Upper lobe of left lung (tissue), 6 donors: ENCODE measurements at regions not wholly inside any gene's neighbourhood (a gene's known extent, or its start where the extent isn't known, plus 50 kb on each side); places are given as distances from the start of the nearest gene placed in this dataset.

Source experiments
- ATAC-seq, 2 donors: fragments of 200-7000 bp; cut with Tn5 transposase; one replicate each; pipeline ENCODE4 v1.9.1; 2022; ENCODE audit warnings: mild to moderate bottlenecking in 2 of 2, moderate library complexity in 2 of 2; ENCODE audit not compliant: low FRiP score in 2 of 2
- DNase-seq, 2 donors: peaks; one replicate each; pipeline ENCODE4 v3.0.0-alpha.2; 2019 to 2020
- H3K27ac ChIP-seq, 4 donors: fragments of 200-600 bp; sonication (generic); one replicate each; pipeline ENCODE4 v1.5.1; 2016 to 2019
- H3K27me3 ChIP-seq, 4 donors: fragments of 200-600 bp; sonication (generic); one replicate each; pipeline ENCODE4 v1.5.1; 2017 to 2019
- H3K36me3 ChIP-seq, 4 donors: fragments of 200-600 bp; sonication (generic); one replicate each; pipeline ENCODE4 v1.5.1; 2016 to 2019
- H3K4me1 ChIP-seq, 4 donors: fragments of 200-600 bp; sonication (generic); one replicate each; pipeline ENCODE4 v1.5.1; 2018 to 2019
- H3K4me3 ChIP-seq, 4 donors: fragments of 200-600 bp; sonication (generic); one replicate each; pipeline ENCODE4 v1.5.1; 2017 to 2019; ENCODE audit warnings: mild to moderate bottlenecking in 2 of 4, moderate library complexity in 1 of 4
- H3K9me3 ChIP-seq, 4 donors: fragments of 200-600 bp; sonication (generic); one replicate each; pipeline ENCODE4 v1.5.1; 2018 to 2019
- EP300 ChIP-seq, 4 donors: sonication (generic); formaldehyde crosslinking; IDR thresholded peaks; one replicate each; pipeline ENCODE4 v1.5.1; 2017; ENCODE audit warnings: antibody characterized with exemption in 4 of 4, control low read depth in 2 of 4
- POLR2A ChIP-seq, 4 donors: fragments of 450-650 bp; IDR thresholded peaks; one replicate each; pipeline ENCODE4 v1.5.1; 2016 to 2017; ENCODE audit warnings: antibody characterized with exemption in 4 of 4, mild to moderate bottlenecking in 2 of 4
- POLR2AphosphoS5 ChIP-seq, 2 donors: sonication (generic); formaldehyde crosslinking; IDR thresholded peaks; one replicate each; pipeline ENCODE4 v1.5.1; 2017; ENCODE audit warnings: antibody characterized with exemption in 2 of 2
- WGBS, 2 donors: methylation state at CpG; one replicate each; pipeline ENCODE4 v1.1.5; 2017 to 2018; 5-methylcytosine and 5-hydroxymethylcytosine counted together
- TF ChIP-seq, protein P1 (sequence below), 6 experiments: fragments of 450-650 bp in 4 of 6; fragments of 200-600 bp in 2 of 6; sonication (generic) in 2 of 6; IDR thresholded peaks; one replicate each; pipeline ENCODE4 v1.5.1; 2016 to 2019; ENCODE audit warnings: antibody characterized with exemption in 6 of 6
- donor health status: DM: no; HTN: no; CAD: no; lungs with moderate emphysema.
- donor health status: DM: no; HTN: yes; CAD: no; lungs with severe emphysema.

DNA sequence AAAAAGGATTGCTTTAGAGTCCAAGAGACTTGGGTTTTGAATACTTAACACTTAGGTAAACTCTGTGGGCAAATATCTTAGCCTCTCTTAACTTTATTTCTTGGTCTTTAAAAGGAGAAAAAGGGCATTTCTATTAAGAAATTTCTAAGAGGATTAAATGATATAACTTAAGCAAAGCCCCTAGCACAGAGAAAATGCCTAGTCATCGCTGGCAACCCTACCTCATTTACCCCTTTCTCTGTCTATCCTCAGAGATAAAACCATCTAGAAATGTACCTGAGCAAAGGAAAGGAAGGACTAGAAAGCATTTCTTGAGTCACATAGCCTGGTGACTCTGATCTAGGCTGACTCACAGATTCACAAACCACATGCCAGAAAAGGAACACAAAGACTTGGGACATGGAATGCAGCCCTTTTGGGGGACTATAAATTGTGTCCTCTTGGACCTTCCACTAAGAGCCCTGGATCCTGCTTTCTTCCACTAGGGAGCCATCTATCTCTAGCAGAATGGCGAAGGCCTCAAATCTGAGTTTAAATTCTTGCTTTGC lies 120.6 kb downstream of the FOXD1 start:
- Histone ChIP-seq H3K36me3 (no peaks in the 10 kb centered on the region), H3K4me3 (no peak overlapping the region), H3K27me3 (no peaks in the 10 kb centered on the region), H3K9me3 (peaks cover 0 to 14% (median 6%) of the 10 kb centered on the region in 4 donors), H3K4me1 (no peaks in the 10 kb centered on the region), H3K27ac (no peak overlapping the region)
- 82 to 84% methylated on average over 2 of the region's 2 CpGs for WGBS, 2 donors
- ATAC-seq (no peak), DNase-seq (no peak)
- no peak for TF ChIP-seq POLR2A (IDR thresholded peaks at IDR 0.05)
- TF ChIP-seq POLR2AphosphoS5 (IDR thresholded peaks at IDR 0.05) = no peak
- no peak for TF ChIP-seq EP300 (IDR thresholded peaks at IDR 0.05)
- TF ChIP-seq, protein P1, sequence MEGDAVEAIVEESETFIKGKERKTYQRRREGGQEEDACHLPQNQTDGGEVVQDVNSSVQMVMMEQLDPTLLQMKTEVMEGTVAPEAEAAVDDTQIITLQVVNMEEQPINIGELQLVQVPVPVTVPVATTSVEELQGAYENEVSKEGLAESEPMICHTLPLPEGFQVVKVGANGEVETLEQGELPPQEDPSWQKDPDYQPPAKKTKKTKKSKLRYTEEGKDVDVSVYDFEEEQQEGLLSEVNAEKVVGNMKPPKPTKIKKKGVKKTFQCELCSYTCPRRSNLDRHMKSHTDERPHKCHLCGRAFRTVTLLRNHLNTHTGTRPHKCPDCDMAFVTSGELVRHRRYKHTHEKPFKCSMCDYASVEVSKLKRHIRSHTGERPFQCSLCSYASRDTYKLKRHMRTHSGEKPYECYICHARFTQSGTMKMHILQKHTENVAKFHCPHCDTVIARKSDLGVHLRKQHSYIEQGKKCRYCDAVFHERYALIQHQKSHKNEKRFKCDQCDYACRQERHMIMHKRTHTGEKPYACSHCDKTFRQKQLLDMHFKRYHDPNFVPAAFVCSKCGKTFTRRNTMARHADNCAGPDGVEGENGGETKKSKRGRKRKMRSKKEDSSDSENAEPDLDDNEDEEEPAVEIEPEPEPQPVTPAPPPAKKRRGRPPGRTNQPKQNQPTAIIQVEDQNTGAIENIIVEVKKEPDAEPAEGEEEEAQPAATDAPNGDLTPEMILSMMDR (IDR thresholded peaks at IDR 0.05) = no peak

DNA sequence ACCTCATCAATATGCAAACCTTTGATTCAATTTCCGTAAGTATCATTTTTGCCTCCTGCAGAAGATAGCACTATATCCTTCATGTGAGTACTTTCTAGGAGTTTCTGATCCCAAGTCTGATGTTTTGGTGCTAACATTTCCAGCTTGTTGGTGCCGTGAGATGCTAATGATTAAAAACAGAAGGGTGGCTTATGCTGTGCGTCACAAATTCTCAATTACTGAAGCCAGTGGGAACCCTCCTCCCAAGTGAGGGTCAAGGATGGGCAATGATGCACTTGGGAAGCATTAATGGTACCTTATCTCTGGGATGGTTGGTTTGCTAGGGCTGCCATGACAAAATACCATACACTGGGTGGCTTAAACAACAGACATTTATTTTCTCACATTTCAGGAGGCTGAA lies 123.0 kb downstream of the FOXD1 start:
- H3K27me3 ChIP-seq = no peaks in the 10 kb centered on the region
- 94 to 98% methylated on average over 3 of the region's 3 CpGs for WGBS, 2 donors
- H3K9me3 ChIP-seq = peaks cover 0 to 5% (median 2%) of the 10 kb centered on the region in 4 donors
- no peak for TF ChIP-seq EP300 (IDR thresholded peaks at IDR 0.05)
- TF ChIP-seq, protein P1 (IDR thresholded peaks at IDR 0.05) = no peak
- no peaks in the 10 kb centered on the region for H3K4me1 ChIP-seq
- no peak overlapping the region for H3K4me3 ChIP-seq
- no peak overlapping the region for H3K27ac ChIP-seq
- no peak for ATAC-seq
- no peak for DNase-seq
- no peaks in the 10 kb centered on the region for H3K36me3 ChIP-seq

DNA sequence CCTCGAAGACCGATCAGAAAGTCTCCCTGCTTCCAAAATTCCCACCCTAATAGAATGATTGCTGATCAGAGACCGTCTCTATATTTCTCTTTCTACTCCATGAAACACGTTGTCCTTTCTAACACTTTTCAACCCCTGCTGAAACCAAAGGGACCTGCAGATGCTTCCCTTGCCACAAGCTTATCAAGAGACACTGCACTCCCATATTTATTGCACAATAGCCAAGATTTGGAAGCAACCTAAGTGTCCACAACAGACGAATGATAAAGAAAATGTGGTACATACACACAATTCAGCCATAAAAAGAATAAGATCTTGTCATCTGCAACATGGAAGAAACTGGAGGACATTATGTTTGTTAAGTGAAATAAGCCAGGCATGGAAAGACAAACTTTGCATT lies 125.1 kb downstream of the FOXD1 start:
- no peaks in the 10 kb centered on the region for H3K27me3 ChIP-seq
- no peaks in the 10 kb centered on the region for H3K9me3 ChIP-seq
- no peak for ATAC-seq
- 71 to 79% methylated on average over 5 of the region's 5 CpGs for WGBS, 2 donors
- H3K4me3 ChIP-seq = no peak overlapping the region
- TF ChIP-seq, protein P1 (IDR thresholded peaks at IDR 0.05) = no peak
- no peak for TF ChIP-seq POLR2A (IDR thresholded peaks at IDR 0.05)
- TF ChIP-seq EP300 (IDR thresholded peaks at IDR 0.05) = no peak
- TF ChIP-seq POLR2AphosphoS5 (IDR thresholded peaks at IDR 0.05) = no peak
- no peak overlapping the region for H3K27ac ChIP-seq
- H3K36me3 ChIP-seq = no peaks in the 10 kb centered on the region
- H3K4me1 ChIP-seq = no peaks in the 10 kb centered on the region
- no peak for DNase-seq

DNA sequence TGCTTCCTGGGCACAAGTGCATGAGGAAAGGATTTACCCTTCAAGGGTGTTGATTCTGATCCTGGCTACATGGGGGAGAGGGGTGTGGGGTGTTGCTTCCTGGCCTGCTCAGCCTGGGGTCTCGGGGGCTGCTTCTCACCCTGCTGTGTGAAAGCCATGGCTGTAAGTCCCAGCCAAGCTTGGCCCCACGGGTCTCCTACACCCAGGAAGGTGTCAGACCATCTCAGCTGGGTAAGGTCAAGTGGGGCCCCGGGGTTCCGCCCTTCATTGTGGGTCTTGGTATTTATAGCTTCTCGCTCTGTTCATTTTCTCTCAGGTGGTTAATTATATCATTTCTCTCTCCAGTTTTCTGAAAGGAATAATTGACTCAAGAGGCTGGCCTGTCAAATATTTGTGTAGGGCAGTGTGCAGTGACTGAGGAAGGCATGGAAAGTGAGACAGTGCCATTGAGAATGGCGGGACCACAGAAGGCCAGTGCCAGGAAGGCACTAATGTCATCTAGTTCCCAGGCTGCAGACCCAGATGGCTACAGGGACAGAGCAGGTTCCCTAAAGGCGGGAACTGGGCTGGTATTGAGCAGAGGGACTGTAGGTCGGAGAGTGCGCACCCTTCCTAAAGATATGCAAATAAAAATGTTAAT lies 126.0 kb downstream of the FOXD1 start:
- no peak overlapping the region for H3K4me3 ChIP-seq
- no peaks in the 10 kb centered on the region for H3K27me3 ChIP-seq
- no peaks in the 10 kb centered on the region for H3K9me3 ChIP-seq
- TF ChIP-seq POLR2A (IDR thresholded peaks at IDR 0.05) = no peak
- no peak for TF ChIP-seq POLR2AphosphoS5 (IDR thresholded peaks at IDR 0.05)
- TF ChIP-seq, protein P1 (IDR thresholded peaks at IDR 0.05) = no peak
- no peak for TF ChIP-seq EP300 (IDR thresholded peaks at IDR 0.05)
- no peak for DNase-seq
- no peak overlapping the region for H3K27ac ChIP-seq
- WGBS, 2 donors = 78 to 81% methylated on average over 8 to 9 of the region's 9 CpGs
- no peaks in the 10 kb centered on the region for H3K36me3 ChIP-seq
- H3K4me1 ChIP-seq = no peaks in the 10 kb centered on the region
- no peak for ATAC-seq
